Uterus (tissue), 2 donors: ENCODE measurements at regions not wholly inside any gene's neighbourhood (a gene's known extent, or its start where the extent isn't known, plus 50 kb on each side); places are given as distances from the start of the nearest gene placed in this dataset.

Source experiments
- POLR2A ChIP-seq, 2 donors: fragments of 450-650 bp; IDR thresholded peaks; one replicate each; pipeline ENCODE4 v1.6.1; 2016; ENCODE audit warnings: antibody characterized with exemption in 2 of 2, mild to moderate bottlenecking in 1 of 2, moderate library complexity in 1 of 2
- TF ChIP-seq, protein P1 (sequence below), 4 experiments: fragments of 200-600 bp in 2 of 4; fragments of 450-650 bp in 2 of 4; sonication (generic) in 2 of 4; IDR thresholded peaks; one replicate each; pipeline ENCODE4 v1.5.1; 2016 to 2019; ENCODE audit warnings: antibody characterized with exemption in 4 of 4, mild to moderate bottlenecking in 2 of 4, moderate library complexity in 1 of 4

DNA sequence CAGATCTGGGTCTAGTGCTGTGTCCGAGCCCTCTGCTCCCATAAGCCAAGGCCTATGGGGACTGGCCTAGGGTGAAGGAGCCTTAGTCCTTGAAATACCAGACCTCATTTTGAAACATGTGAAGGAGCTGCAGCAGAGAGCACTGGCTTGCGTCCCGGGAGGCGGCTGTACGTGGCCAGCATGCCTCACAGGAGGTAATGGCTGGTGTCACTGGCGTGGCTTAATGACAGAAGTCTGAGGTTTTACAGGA lies 72.7 kb upstream of the OTOS start:
- TF ChIP-seq, protein P1, sequence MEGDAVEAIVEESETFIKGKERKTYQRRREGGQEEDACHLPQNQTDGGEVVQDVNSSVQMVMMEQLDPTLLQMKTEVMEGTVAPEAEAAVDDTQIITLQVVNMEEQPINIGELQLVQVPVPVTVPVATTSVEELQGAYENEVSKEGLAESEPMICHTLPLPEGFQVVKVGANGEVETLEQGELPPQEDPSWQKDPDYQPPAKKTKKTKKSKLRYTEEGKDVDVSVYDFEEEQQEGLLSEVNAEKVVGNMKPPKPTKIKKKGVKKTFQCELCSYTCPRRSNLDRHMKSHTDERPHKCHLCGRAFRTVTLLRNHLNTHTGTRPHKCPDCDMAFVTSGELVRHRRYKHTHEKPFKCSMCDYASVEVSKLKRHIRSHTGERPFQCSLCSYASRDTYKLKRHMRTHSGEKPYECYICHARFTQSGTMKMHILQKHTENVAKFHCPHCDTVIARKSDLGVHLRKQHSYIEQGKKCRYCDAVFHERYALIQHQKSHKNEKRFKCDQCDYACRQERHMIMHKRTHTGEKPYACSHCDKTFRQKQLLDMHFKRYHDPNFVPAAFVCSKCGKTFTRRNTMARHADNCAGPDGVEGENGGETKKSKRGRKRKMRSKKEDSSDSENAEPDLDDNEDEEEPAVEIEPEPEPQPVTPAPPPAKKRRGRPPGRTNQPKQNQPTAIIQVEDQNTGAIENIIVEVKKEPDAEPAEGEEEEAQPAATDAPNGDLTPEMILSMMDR (IDR thresholded peaks at IDR 0.05), result no peak
- TF ChIP-seq POLR2A (IDR thresholded peaks at IDR 0.05), result no peak
